Activated B cell treated with CpG ODN at 0.5 μM for 24 hours (primary cell): ENCODE measurements at regions not wholly inside any gene's neighbourhood (a gene's known extent, or its start where the extent isn't known, plus 50 kb on each side); places are given as distances from the start of the nearest gene placed in this dataset.

Source experiments
- ATAC-seq: fragments of 200-7000 bp; cut with Tn5 transposase; one replicate; pipeline ENCODE4 v1.10.0; 2021; ENCODE audit warnings: low read depth, mild to moderate bottlenecking, moderate library complexity
- CTCF ChIA-PET: fragments of 350-600 bp; sonication (Branson Sonifier 250); formaldehyde crosslinking; loops from one replicate; lab custom pipeline; 2021; ENCODE audit warnings: antibody characterized with exemption; lab: Charles Lee
- POLR2A ChIA-PET: fragments of 350-600 bp; sonication (Branson Sonifier 250); formaldehyde crosslinking; loops from one replicate; lab custom pipeline; 2021; ENCODE audit warnings: antibody characterized with exemption; lab: Charles Lee
- DNase-seq: peaks from one replicate; pipeline ENCODE4 v3.0.0; 2022
- H3K27ac Mint-ChIP-seq: one replicate; pipeline ENCODE4 v1.8.0; 2020; ENCODE audit warnings: mixed read lengths
- H3K27me3 Mint-ChIP-seq: one replicate; pipeline ENCODE4 v1.8.0; 2021; ENCODE audit warnings: mixed read lengths
- H3K36me3 Mint-ChIP-seq: one replicate; pipeline ENCODE4 v1.8.0; 2021; ENCODE audit warnings: low read depth, mixed read lengths
- H3K4me1 Mint-ChIP-seq: one replicate; pipeline ENCODE4 v1.8.0; 2021; ENCODE audit warnings: mixed read lengths
- H3K4me3 Mint-ChIP-seq: one replicate; pipeline ENCODE4 v1.8.0; 2020; ENCODE audit warnings: mild to moderate bottlenecking, mixed read lengths
- H3K9me3 Mint-ChIP-seq: one replicate; pipeline ENCODE4 v1.8.0; 2020; ENCODE audit warnings: mixed read lengths
- intact Hi-C: fragments of 100-400 bp; cut with micrococcal nuclease; formaldehyde crosslinking; loops from one replicate; pipeline ENCODE4 v1.15.1; 2024
- TF ChIP-seq, protein P1 (sequence below): fragments of 200-600 bp; IDR thresholded peaks from one replicate; pipeline ENCODE4 v1.8.0; 2022; ENCODE audit warnings: antibody characterized with exemption, mild to moderate bottlenecking

DNA sequence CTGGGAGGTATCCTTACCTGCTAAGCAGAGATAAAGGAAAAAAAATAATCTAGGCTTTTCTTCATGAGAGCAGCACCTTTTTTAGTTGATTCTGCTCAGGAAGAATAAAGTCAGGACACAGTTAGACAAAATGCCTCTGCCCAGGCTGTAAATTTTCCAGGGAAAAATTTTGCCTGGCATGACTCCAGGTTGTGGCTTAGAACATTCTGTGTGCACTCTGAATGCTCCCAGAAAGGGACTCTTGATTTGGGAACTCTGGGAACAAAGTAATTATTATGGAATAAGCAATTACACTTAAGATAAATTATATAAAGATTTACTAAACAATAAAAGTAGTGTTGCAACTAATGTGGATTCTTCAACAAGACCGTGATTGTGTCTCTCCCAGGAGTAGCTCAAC, 826.2 kb upstream of the TENM3 start:
- no peak overlapping the region for H3K4me3 Mint-ChIP-seq

DNA sequence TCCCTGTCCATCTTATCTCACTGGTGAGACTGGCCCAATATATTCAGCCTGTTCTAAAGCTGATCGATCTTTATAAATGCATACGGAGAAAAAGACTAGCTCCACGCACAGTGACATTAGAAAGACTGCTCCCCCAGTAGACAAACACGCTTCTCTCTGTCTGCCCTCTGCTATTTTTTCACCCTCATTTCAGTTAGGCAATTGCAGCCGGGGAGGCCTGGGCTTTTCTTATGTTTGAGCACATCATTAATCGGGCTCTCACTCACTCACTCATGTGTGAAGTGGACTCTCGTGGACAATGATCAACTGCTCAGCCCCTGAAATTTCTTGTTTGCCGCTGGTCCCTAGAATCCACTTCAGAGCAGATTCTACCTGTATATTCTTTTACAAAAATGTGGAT, 824.7 kb upstream of the TENM3 start:
- H3K27me3 Mint-ChIP-seq = no peaks in the 10 kb centered on the region
- no peaks in the 10 kb centered on the region for H3K36me3 Mint-ChIP-seq
- CTCF ChIA-PET = no interaction called here
- intact Hi-C loops = no loop called here
- POLR2A ChIA-PET = no interaction called here
- no peaks in the 10 kb centered on the region for H3K4me1 Mint-ChIP-seq
- TF ChIP-seq, protein P1, sequence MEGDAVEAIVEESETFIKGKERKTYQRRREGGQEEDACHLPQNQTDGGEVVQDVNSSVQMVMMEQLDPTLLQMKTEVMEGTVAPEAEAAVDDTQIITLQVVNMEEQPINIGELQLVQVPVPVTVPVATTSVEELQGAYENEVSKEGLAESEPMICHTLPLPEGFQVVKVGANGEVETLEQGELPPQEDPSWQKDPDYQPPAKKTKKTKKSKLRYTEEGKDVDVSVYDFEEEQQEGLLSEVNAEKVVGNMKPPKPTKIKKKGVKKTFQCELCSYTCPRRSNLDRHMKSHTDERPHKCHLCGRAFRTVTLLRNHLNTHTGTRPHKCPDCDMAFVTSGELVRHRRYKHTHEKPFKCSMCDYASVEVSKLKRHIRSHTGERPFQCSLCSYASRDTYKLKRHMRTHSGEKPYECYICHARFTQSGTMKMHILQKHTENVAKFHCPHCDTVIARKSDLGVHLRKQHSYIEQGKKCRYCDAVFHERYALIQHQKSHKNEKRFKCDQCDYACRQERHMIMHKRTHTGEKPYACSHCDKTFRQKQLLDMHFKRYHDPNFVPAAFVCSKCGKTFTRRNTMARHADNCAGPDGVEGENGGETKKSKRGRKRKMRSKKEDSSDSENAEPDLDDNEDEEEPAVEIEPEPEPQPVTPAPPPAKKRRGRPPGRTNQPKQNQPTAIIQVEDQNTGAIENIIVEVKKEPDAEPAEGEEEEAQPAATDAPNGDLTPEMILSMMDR = no peak
- no peak overlapping the region for H3K27ac Mint-ChIP-seq
- H3K9me3 Mint-ChIP-seq = peaks cover 9% of the 10 kb centered on the region
- ATAC-seq (no peak), DNase-seq (no peak)
- H3K4me3 Mint-ChIP-seq = no peak overlapping the region

More for the DNA sequence above, 826.2 kb upstream of the TENM3 start:
- no peak overlapping the region for H3K27ac Mint-ChIP-seq
- intact Hi-C loops = no loop called here
- ChIA-PET POLR2A (no interaction called here), CTCF (no interaction called here)
- DNase-seq (no peak), ATAC-seq (no peak)
- peaks cover 5% of the 10 kb centered on the region for H3K9me3 Mint-ChIP-seq
- TF ChIP-seq, protein P1 = no peak
- H3K4me1 Mint-ChIP-seq = no peaks in the 10 kb centered on the region
- no peaks in the 10 kb centered on the region for H3K27me3 Mint-ChIP-seq
- H3K36me3 Mint-ChIP-seq = no peaks in the 10 kb centered on the region

DNA sequence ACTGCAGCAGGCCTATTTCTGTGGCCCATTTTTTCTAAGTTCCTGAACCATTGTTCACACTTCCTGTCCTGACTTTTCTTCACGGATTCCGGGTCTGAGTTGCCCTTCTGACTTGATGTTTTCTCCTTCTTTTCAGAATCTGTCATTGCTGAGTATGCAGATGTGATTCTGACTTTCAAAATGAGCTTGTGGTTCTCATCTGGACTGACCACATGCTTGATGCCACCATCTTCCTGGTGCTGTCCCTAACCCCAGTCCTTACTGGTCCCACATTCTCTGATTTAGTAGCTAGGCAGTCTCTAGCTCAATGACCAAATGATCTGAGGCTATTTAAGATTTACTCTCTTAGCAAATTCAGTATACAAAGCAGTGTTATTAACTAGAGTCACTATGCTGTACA, 822.3 kb upstream of the TENM3 start:
- POLR2A ChIA-PET = no interaction called here
- Mint-ChIP-seq H3K4me1 (no peaks in the 10 kb centered on the region), H3K27ac (no peak overlapping the region), H3K9me3 (peaks cover 4% of the 10 kb centered on the region), H3K36me3 (no peaks in the 10 kb centered on the region), H3K4me3 (no peak overlapping the region), H3K27me3 (no peaks in the 10 kb centered on the region)
- ATAC-seq (no peak), DNase-seq (no peak)
- TF ChIP-seq, protein P1 = no peak
- intact Hi-C loops = no loop called here
- CTCF ChIA-PET = no interaction called here

- no peaks in the 10 kb centered on the region for H3K4me1 Mint-ChIP-seq
- CTCF ChIA-PET = no interaction called here
- no peaks in the 10 kb centered on the region for H3K27me3 Mint-ChIP-seq
- ATAC-seq (no peak), DNase-seq (no peak)
- peaks cover 11% of the 10 kb centered on the region for H3K9me3 Mint-ChIP-seq
- intact Hi-C loops = no loop called here
- POLR2A ChIA-PET = no interaction called here
- no peak overlapping the region for H3K27ac Mint-ChIP-seq
- no peaks in the 10 kb centered on the region for H3K36me3 Mint-ChIP-seq
- TF ChIP-seq, protein P1 = no peak
- H3K4me3 Mint-ChIP-seq = no peak overlapping the region
These were observed 818.7 kb upstream of the TENM3 start for GRCh38 chr4:181424362-181425016.

DNA sequence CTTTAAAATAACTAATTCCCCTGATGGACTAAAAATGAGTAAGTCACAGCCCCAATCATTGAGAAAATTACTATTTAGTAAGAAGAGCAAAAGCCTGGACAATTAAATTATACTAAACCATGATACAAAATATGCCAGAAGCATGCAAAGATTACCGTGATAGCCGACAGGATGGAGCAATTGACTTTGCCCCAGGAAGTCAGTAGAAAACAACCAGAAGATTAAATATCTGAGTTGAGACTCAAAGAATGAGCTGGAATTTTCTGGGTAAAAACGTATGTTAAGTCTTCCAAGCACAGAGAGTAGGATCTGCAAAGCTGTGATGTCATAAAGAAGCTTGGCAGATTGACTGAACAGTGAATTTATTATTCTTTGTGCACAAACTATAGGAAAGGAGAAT, 816.1 kb upstream of the TENM3 start:
- Mint-ChIP-seq H3K4me1 (no peaks in the 10 kb centered on the region), H3K36me3 (no peaks in the 10 kb centered on the region), H3K9me3 (peaks cover 11% of the 10 kb centered on the region), H3K27ac (no peak overlapping the region), H3K4me3 (no peak overlapping the region), H3K27me3 (no peaks in the 10 kb centered on the region)
- intact Hi-C loops = no loop called here
- POLR2A ChIA-PET = no interaction called here
- ATAC-seq = no peak
- TF ChIP-seq, protein P1 = no peak
- no peak for DNase-seq
- CTCF ChIA-PET = no interaction called here
